ENCODE measurements at regions not wholly inside any gene's neighbourhood (a gene's known extent, or its start where the extent isn't known, plus 50 kb on each side); places are given as distances from the start of the nearest gene placed in this dataset.

- no peak for TF ChIP-seq REST (IDR thresholded peaks at IDR 0.05; ENCODE audit: unreplicated experiment)
Measured at GRCh38 chr10:124180947-124181549, 87.7 kb upstream of the CHST15 start.

GRCh38 chr10:124180044-124180745 lies 86.8 kb upstream of the CHST15 start:
- Mint-ChIP-seq H3K4me3 (no peak overlapping the region), H3K27me3 (ENCODE audit: insufficient read depth, low read depth, poor library complexity) (peaks cover 6% of the 10 kb centered on the region), H3K27ac (no peak overlapping the region), H3K36me3 (ENCODE audit: low read depth) (no peaks in the 10 kb centered on the region), H3K9me3 (no peaks in the 10 kb centered on the region), H3K4me1 (peaks cover 8% of the 10 kb centered on the region)
- Histone ChIP-seq H3K4me3 (no peak overlapping the region), H3K27ac (ENCODE audit: low read depth) (no peak overlapping the region), H4K20me1 (replicated peaks; ENCODE audit: insufficient read depth) (no peaks in the 10 kb centered on the region), H3K27me3 (ENCODE audit: insufficient read depth) (no peaks in the 10 kb centered on the region), H3F3A (replicated peaks; ENCODE audit: low read depth) (no peaks in the 10 kb centered on the region), H3K4me1 (ENCODE audit: insufficient read depth) (no peaks in the 10 kb centered on the region), H3K4me2 (no peak overlapping the region), H3K9me2 (ENCODE audit: insufficient read depth) (no peaks in the 10 kb centered on the region), H2AFZ (no peak overlapping the region), H3K79me2 (replicated peaks; ENCODE audit: insufficient read depth) (no peaks in the 10 kb centered on the region), H3K36me3 (ENCODE audit: insufficient read depth) (no peaks in the 10 kb centered on the region)
- no peak for TF ChIP-seq ZNF114 (CRISPR knock-in tag; IDR thresholded peaks at IDR 0.05)
- no peak for TF ChIP-seq ZNF462 (CRISPR knock-in tag; IDR thresholded peaks at IDR 0.05)
- no peak for DNase-seq (ENCODE audit: low spot score)
- no peak for ATAC-seq

More at GRCh38 chr10:124180947-124181549, 87.7 kb upstream of the CHST15 start:
- Histone ChIP-seq H4K20me1 (replicated peaks; ENCODE audit: insufficient read depth) (no peaks in the 10 kb centered on the region), H2AFZ (no peak overlapping the region), H3K27ac (ENCODE audit: low read depth) (no peak overlapping the region), H3K79me2 (replicated peaks; ENCODE audit: insufficient read depth) (no peaks in the 10 kb centered on the region), H3F3A (replicated peaks; ENCODE audit: low read depth) (no peaks in the 10 kb centered on the region), H3K4me3 (no peak overlapping the region), H3K36me3 (ENCODE audit: insufficient read depth) (no peaks in the 10 kb centered on the region), H3K4me1 (ENCODE audit: insufficient read depth) (no peaks in the 10 kb centered on the region), H3K4me2 (no peak overlapping the region), H3K9me2 (ENCODE audit: insufficient read depth) (no peaks in the 10 kb centered on the region), H3K27me3 (ENCODE audit: insufficient read depth) (no peaks in the 10 kb centered on the region)
- Mint-ChIP-seq H3K4me1 (peaks cover 8% of the 10 kb centered on the region), H3K36me3 (ENCODE audit: low read depth) (no peaks in the 10 kb centered on the region), H3K9me3 (no peaks in the 10 kb centered on the region), H3K27ac (no peak overlapping the region), H3K4me3 (no peak overlapping the region), H3K27me3 (ENCODE audit: insufficient read depth, low read depth, poor library complexity) (peaks cover 6% of the 10 kb centered on the region)
- ATAC-seq (no peak), DNase-seq (ENCODE audit: low spot score) (no peak)
